Pancreas (tissue), 10 donors: ENCODE measurements at regions not wholly inside any gene's neighbourhood (a gene's known extent, or its start where the extent isn't known, plus 50 kb on each side); places are given as distances from the start of the nearest gene placed in this dataset.
"Not testable (repeated sequence)": the region's sequence is repeated elsewhere in the genome, so short reads cannot be mapped to it uniquely, and the experiment has no call there.

Source experiments
- ATAC-seq, 4 donors: fragments of 200-7000 bp; cut with Tn5 transposase; one replicate each; pipeline versions ENCODE4 v1.8.0 to v1.9.1; 2020; ENCODE audit warnings: mild to moderate bottlenecking in 4 of 4, moderate library complexity in 4 of 4
- DNase-seq, 6 donors: peaks; one replicate each; pipeline ENCODE4 v3.0.0-alpha.2; 2020
- FAIRE-seq: peaks from 2 replicates; lab custom pipeline; 2012; peaks lifted over from hg19 to GRCh38; lab: Jason Lieb, UNC
- H3K27ac ChIP-seq, 4 donors: fragments of 200-600 bp; sonication (generic); 1 replicate in 3 of 4; 2 replicates in 1 of 4; pipeline versions ENCODE4 v1.5.0 to v1.8.0; 2020
- H3K27me3 ChIP-seq, 4 donors: fragments of 200-600 bp; one replicate each; pipeline ENCODE4 v1.8.0; 2021
- H3K36me3 ChIP-seq, 3 donors: fragments of 200-600 bp; sonication (generic) in 1 of 3; one replicate each; pipeline versions ENCODE4 v1.5.0 to v1.8.0; 2020 to 2021
- H3K4me1 ChIP-seq, 3 donors: fragments of 200-600 bp; one replicate each; pipeline ENCODE4 v1.8.0; 2021
- H3K4me3 ChIP-seq, 4 donors: fragments of 200-600 bp; sonication (generic) in 2 of 4; one replicate each; pipeline versions ENCODE4 v1.5.0 to v1.8.0; 2020 to 2021
- H3K9me3 ChIP-seq, 4 donors: fragments of 200-600 bp; one replicate each; pipeline ENCODE4 v1.8.0; 2021
- CTCF ChIP-seq, 4 donors: fragments of 200-600 bp; sonication (generic) in 3 of 4; IDR thresholded peaks; one replicate each; pipeline versions ENCODE4 v1.5.0 to v1.8.0; 2021; ENCODE audit warnings: antibody characterized with exemption in 4 of 4
- WGBS, 2 donors: extraction: QIAGEN DNeasy Blood & Tissue Kit; methylation state at CpG; one replicate each; pipeline ENCODE4 v1.1.7; 2013; 5-methylcytosine and 5-hydroxymethylcytosine counted together
- intact Hi-C, 3 donors: fragments of 100-400 bp; cut with DNase I; formaldehyde crosslinking; loops; one replicate each; pipeline versions ENCODE4 v1.11.1 to v1.14.2; 2022
- donor health status: healthy with polysubstance abuse.
- donor health status: DM: no; HTN: no; CAD: no; lungs with moderate emphysema.
- donor health status: DM: no; HTN: no; CAD: no.
- donor health status: control.
- donor health status: control.
- donor health status: Bipolar disorder and iron deficiency.
- donor health status: DM: yes; HTN: yes; CAD: no.
- donor health status: DM: no; HTN: no; CAD: no.
- donor health status: DM: no; HTN: no; CAD: no.
- donor health status: DM: yes; HTN: yes; CAD: no.

- no peaks in the 10 kb centered on the region for H3K4me1 ChIP-seq
- DNase-seq (no peak), FAIRE-seq (no peak), ATAC-seq (no peak)
- H3K9me3 ChIP-seq: no peaks in the 10 kb centered on the region
- no peak overlapping the region for H3K4me3 ChIP-seq
- no peak overlapping the region for H3K27ac ChIP-seq
- intact Hi-C loops: no loop called here
- no peaks in the 10 kb centered on the region for H3K36me3 ChIP-seq
- TF ChIP-seq CTCF (IDR thresholded peaks at IDR 0.05): no peak
- no peaks in the 10 kb centered on the region for H3K27me3 ChIP-seq
These were observed 92.6 kb upstream of the PNPT1 start for GRCh38 chr2:55786280-55786679.

- ATAC-seq: not testable (repeated sequence)
- 96 to 98% methylated on average over 5 of the region's 5 CpGs for WGBS, 2 donors
These were observed 90.1 kb upstream of the PNPT1 start for GRCh38 chr2:55783751-55784150.

GRCh38 chr2:55782528-55783173, 89.0 kb upstream of the PNPT1 start:
- Histone ChIP-seq H3K36me3 (no peaks in the 10 kb centered on the region), H3K4me3 (no peak overlapping the region), H3K27me3 (no peaks in the 10 kb centered on the region), H3K27ac (no peak overlapping the region), H3K9me3 (no peaks in the 10 kb centered on the region), H3K4me1 (no peaks in the 10 kb centered on the region)
- intact Hi-C loops: no loop called here
- ATAC-seq (no peak), DNase-seq (no peak), FAIRE-seq (no peak)
- WGBS, 2 donors: 74 to 77% methylated on average over 4 of the region's 4 CpGs
- TF ChIP-seq CTCF (IDR thresholded peaks at IDR 0.05): no peak

More at GRCh38 chr2:55783751-55784150, 90.1 kb upstream of the PNPT1 start:
- H3K9me3 ChIP-seq, H3K27ac ChIP-seq, intact Hi-C loops, H3K4me1 ChIP-seq, DNase-seq, H3K4me3 ChIP-seq, H3K36me3 ChIP-seq, FAIRE-seq, H3K27me3 ChIP-seq: not testable (repeated sequence)

GRCh38 chr2:55781542-55781941, 87.9 kb upstream of the PNPT1 start:
- 94 to 100% methylated on average over 1 of the region's 1 CpG for WGBS, 2 donors

GRCh38 chr2:55780697-55781096, 87.1 kb upstream of the PNPT1 start:
- FAIRE-seq: no peak
- Histone ChIP-seq H3K4me1 (no peaks in the 10 kb centered on the region), H3K27me3 (no peaks in the 10 kb centered on the region), H3K9me3 (no peaks in the 10 kb centered on the region), H3K36me3 (no peaks in the 10 kb centered on the region), H3K4me3 (no peak overlapping the region), H3K27ac (no peak overlapping the region)
- intact Hi-C loops: no loop called here
- no peak for DNase-seq
- no peak for TF ChIP-seq CTCF (IDR thresholded peaks at IDR 0.05)
- 75 to 88% methylated on average over 1 of the region's 1 CpG for WGBS, 2 donors
- ATAC-seq: no peak

More at GRCh38 chr2:55781542-55781941, 87.9 kb upstream of the PNPT1 start:
- Histone ChIP-seq H3K4me1 (no peaks in the 10 kb centered on the region), H3K4me3 (no peak overlapping the region), H3K27me3 (no peaks in the 10 kb centered on the region), H3K36me3 (no peaks in the 10 kb centered on the region), H3K9me3 (no peaks in the 10 kb centered on the region), H3K27ac (no peak overlapping the region)
- intact Hi-C loops: no loop called here
- ATAC-seq (no peak), DNase-seq (no peak), FAIRE-seq (no peak)
- TF ChIP-seq CTCF (IDR thresholded peaks at IDR 0.05): no peak
